Mesothelial cell of epicardium (in vitro differentiated cells): ENCODE measurements at regions not wholly inside any gene's neighbourhood (a gene's known extent, or its start where the extent isn't known, plus 50 kb on each side); places are given as distances from the start of the nearest gene placed in this dataset.

Experiments used
- DNase-seq, 2 experiments: peaks; one replicate each; pipeline ENCODE4 v3.0.0; 2021; ENCODE audit warnings: low spot score in 2 of 2; ENCODE audit not compliant: unreplicated experiment in 2 of 2
- H3K27ac Mint-ChIP-seq: 2 replicates; pipeline ENCODE4 v1.8.0; 2021; ENCODE audit warnings: mixed read lengths
- H3K27me3 Mint-ChIP-seq: 2 replicates; pipeline ENCODE4 v1.8.0; 2021; ENCODE audit warnings: low read depth, mixed read lengths
- H3K36me3 Mint-ChIP-seq: 2 replicates; pipeline ENCODE4 v1.8.0; 2021; ENCODE audit warnings: mixed read lengths
- H3K4me1 Mint-ChIP-seq: 2 replicates; pipeline ENCODE4 v1.8.0; 2021; ENCODE audit warnings: mixed read lengths
- H3K4me3 Mint-ChIP-seq: 2 replicates; pipeline ENCODE4 v1.8.0; 2021; ENCODE audit warnings: mild to moderate bottlenecking, moderate library complexity, mixed read lengths
- H3K9me3 Mint-ChIP-seq: 2 replicates; pipeline ENCODE4 v1.8.0; 2021; ENCODE audit warnings: mixed read lengths
- CTCF ChIP-seq: fragments of 200-600 bp; sonication (generic); IDR thresholded peaks from one replicate; pipeline ENCODE4 v1.5.0; 2021; ENCODE audit warnings: antibody characterized with exemption; ENCODE audit not compliant: unreplicated experiment

- no peak for DNase-seq
- Mint-ChIP-seq H3K4me3 (no peak overlapping the region), H3K4me1 (peaks cover 9% of the 10 kb centered on the region), H3K36me3 (no peaks in the 10 kb centered on the region), H3K27ac (no peak overlapping the region), H3K9me3 (no peaks in the 10 kb centered on the region), H3K27me3 (no peaks in the 10 kb centered on the region)
- TF ChIP-seq CTCF: no peak
These were observed 160.3 kb downstream of the ENC1 start for GRCh38 chr5:74480201-74480600.

GRCh38 chr5:74478328-74478727 lies 162.2 kb downstream of the ENC1 start:
- Mint-ChIP-seq H3K9me3 (no peaks in the 10 kb centered on the region), H3K4me1 (peaks cover 9% of the 10 kb centered on the region), H3K27ac (no peak overlapping the region), H3K4me3 (no peak overlapping the region), H3K36me3 (no peaks in the 10 kb centered on the region), H3K27me3 (no peaks in the 10 kb centered on the region)
- TF ChIP-seq CTCF: no peak
- no peak for DNase-seq

- no peak for TF ChIP-seq CTCF
- Mint-ChIP-seq H3K4me1 (peaks cover 9% of the 10 kb centered on the region), H3K9me3 (no peaks in the 10 kb centered on the region), H3K4me3 (no peak overlapping the region), H3K27me3 (no peaks in the 10 kb centered on the region), H3K36me3 (no peaks in the 10 kb centered on the region), H3K27ac (no peak overlapping the region)
- no peak for DNase-seq
These were observed 162.8 kb downstream of the ENC1 start for GRCh38 chr5:74477761-74478160.

- Mint-ChIP-seq H3K27ac (no peak overlapping the region), H3K4me1 (peaks cover 9% of the 10 kb centered on the region), H3K36me3 (no peaks in the 10 kb centered on the region), H3K27me3 (no peaks in the 10 kb centered on the region), H3K9me3 (no peaks in the 10 kb centered on the region), H3K4me3 (no peak overlapping the region)
- no peak for DNase-seq
- no peak for TF ChIP-seq CTCF
These were observed 163.6 kb downstream of the ENC1 start for GRCh38 chr5:74476819-74477453.

GRCh38 chr5:74476046-74476818 lies 164.3 kb downstream of the ENC1 start:
- H3K36me3 Mint-ChIP-seq: no peaks in the 10 kb centered on the region
- DNase-seq: no peak
- no peak overlapping the region for H3K27ac Mint-ChIP-seq
- H3K27me3 Mint-ChIP-seq: no peaks in the 10 kb centered on the region
- no peak for TF ChIP-seq CTCF
- no peaks in the 10 kb centered on the region for H3K9me3 Mint-ChIP-seq
- peaks cover 9% of the 10 kb centered on the region for H3K4me1 Mint-ChIP-seq
- H3K4me3 Mint-ChIP-seq: no peak overlapping the region
